Transverse colon (tissue), 4 donors: ENCODE measurements at regions not wholly inside any gene's neighbourhood (a gene's known extent, or its start where the extent isn't known, plus 50 kb on each side); places are given as distances from the start of the nearest gene placed in this dataset.
A peak's percentile ranks its signal among the peaks of the same experiment; 100 is the strongest.

Source experiments
- CTCF ChIP-seq, 5 experiments: fragments of 200-600 bp in 3 of 5; fragments of 450-650 bp in 2 of 5; sonication (generic) in 3 of 5; IDR thresholded peaks; 1 replicate in 2 of 5; 2 replicates in 3 of 5; pipeline ENCODE4 v1.5.1; 2016 to 2017; ENCODE audit warnings: antibody characterized with exemption in 5 of 5, inconsistent platforms in 3 of 5, mild to moderate bottlenecking in 2 of 5, moderate library complexity in 1 of 5
- EP300 ChIP-seq: sonication (generic); formaldehyde crosslinking; IDR thresholded peaks from one replicate; pipeline ENCODE4 v1.6.1; 2017; ENCODE audit warnings: antibody characterized with exemption, low read depth
- POLR2A ChIP-seq: fragments of 450-650 bp; IDR thresholded peaks from one replicate; pipeline ENCODE4 v1.6.1; 2016; ENCODE audit warnings: antibody characterized with exemption, mild to moderate bottlenecking, moderate library complexity
- POLR2AphosphoS5 ChIP-seq, 3 donors: sonication (generic); formaldehyde crosslinking; IDR thresholded peaks; one replicate each; pipeline ENCODE4 v1.6.1; 2016; ENCODE audit warnings: antibody characterized with exemption in 3 of 3

- TF ChIP-seq CTCF (IDR thresholded peaks at IDR 0.05) (no peak), POLR2A (no peak), EP300 (no peak), POLR2AphosphoS5 (IDR thresholded peaks at IDR 0.05) (peak in 2 of 3 donors; percentile 7 to 30)
Observed at GRCh38 chr16:86051368-86052114, 152.6 kb downstream of the IRF8 start.
